T-helper 2 cell treated with Interferon-gamma antibody and Interleukin-4, amounts not matched to agents 5 μg/mL and 100 μg/mL, for 36 hours (primary cell): ENCODE measurements at regions not wholly inside any gene's neighbourhood (a gene's known extent, or its start where the extent isn't known, plus 50 kb on each side); places are given as distances from the start of the nearest gene placed in this dataset.
"Not testable (repeated sequence)": the region's sequence is repeated elsewhere in the genome, so short reads cannot be mapped to it uniquely, and the experiment has no call there.

Experiments used
- DNase-seq: peaks from one replicate; pipeline ENCODE4 v3.0.0; 2021; ENCODE audit warnings: low spot score
- H3K27ac Mint-ChIP-seq: one replicate; pipeline ENCODE4 v1.8.0; 2021; ENCODE audit warnings: mild to moderate bottlenecking, mixed read lengths
- H3K27me3 Mint-ChIP-seq: one replicate; pipeline ENCODE4 v1.8.0; 2021; ENCODE audit warnings: low read depth, mixed read lengths
- H3K36me3 Mint-ChIP-seq: one replicate; pipeline ENCODE4 v1.8.0; 2021; ENCODE audit warnings: low read depth, mixed read lengths
- H3K4me1 Mint-ChIP-seq: one replicate; pipeline ENCODE4 v1.8.0; 2021; ENCODE audit warnings: low read depth, mixed read lengths
- H3K4me3 Mint-ChIP-seq: one replicate; pipeline ENCODE4 v1.8.0; 2022; ENCODE audit warnings: mild to moderate bottlenecking, moderate library complexity, mixed read lengths
- H3K9me3 Mint-ChIP-seq: one replicate; pipeline ENCODE4 v1.8.0; 2021; ENCODE audit warnings: mixed read lengths

DNA sequence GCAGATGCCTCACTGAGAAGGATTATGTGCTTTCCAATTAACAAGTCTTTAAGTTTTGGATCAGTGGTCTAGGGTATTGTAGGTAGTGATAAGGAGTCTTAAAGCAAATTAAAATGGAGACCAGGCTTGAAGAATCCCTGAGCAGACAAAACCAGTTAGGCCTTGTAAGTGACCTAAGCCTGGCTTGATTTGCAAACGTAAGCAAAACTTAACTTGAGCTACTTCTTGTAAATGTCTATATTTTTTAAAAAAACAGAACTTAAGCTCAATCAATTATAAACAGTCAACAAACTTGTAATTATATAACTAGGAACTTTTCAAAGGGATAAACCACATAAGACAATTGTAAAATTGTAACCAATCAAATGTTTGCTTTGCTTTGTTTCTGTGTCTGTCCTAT, 72.7 kb upstream of the NALF2 start:
- no peak overlapping the region for H3K27ac Mint-ChIP-seq
- peaks cover 2% of the 10 kb centered on the region for H3K27me3 Mint-ChIP-seq
- no peaks in the 10 kb centered on the region for H3K4me1 Mint-ChIP-seq
- no peak for DNase-seq
- no peak overlapping the region for H3K4me3 Mint-ChIP-seq
- no peaks in the 10 kb centered on the region for H3K9me3 Mint-ChIP-seq
- H3K36me3 Mint-ChIP-seq = no peaks in the 10 kb centered on the region

DNA sequence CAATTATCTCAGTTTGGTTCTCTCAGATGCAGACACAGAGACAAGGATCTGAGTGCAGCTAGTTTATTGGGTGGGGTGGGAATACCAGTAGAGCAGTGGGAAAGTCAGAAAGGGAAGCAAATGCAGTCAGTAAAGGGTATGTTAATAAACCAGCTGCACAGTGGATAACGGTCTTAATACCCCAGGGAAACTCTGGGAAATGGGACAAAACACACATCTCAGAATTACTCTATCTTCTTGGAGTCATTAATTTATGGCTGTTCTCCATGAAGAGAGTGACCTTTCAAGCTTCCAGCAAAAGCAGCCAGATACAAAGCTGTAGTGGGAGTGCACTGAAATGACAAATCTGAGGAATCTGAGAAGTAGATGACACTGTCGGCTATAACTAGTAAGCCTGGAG, 73.3 kb upstream of the NALF2 start:
- H3K27me3 Mint-ChIP-seq = peaks cover 2% of the 10 kb centered on the region
- no peaks in the 10 kb centered on the region for H3K4me1 Mint-ChIP-seq
- H3K27ac Mint-ChIP-seq = no peak overlapping the region
- no peaks in the 10 kb centered on the region for H3K9me3 Mint-ChIP-seq
- H3K36me3 Mint-ChIP-seq = no peaks in the 10 kb centered on the region
- no peak overlapping the region for H3K4me3 Mint-ChIP-seq
- DNase-seq = no peak

DNA sequence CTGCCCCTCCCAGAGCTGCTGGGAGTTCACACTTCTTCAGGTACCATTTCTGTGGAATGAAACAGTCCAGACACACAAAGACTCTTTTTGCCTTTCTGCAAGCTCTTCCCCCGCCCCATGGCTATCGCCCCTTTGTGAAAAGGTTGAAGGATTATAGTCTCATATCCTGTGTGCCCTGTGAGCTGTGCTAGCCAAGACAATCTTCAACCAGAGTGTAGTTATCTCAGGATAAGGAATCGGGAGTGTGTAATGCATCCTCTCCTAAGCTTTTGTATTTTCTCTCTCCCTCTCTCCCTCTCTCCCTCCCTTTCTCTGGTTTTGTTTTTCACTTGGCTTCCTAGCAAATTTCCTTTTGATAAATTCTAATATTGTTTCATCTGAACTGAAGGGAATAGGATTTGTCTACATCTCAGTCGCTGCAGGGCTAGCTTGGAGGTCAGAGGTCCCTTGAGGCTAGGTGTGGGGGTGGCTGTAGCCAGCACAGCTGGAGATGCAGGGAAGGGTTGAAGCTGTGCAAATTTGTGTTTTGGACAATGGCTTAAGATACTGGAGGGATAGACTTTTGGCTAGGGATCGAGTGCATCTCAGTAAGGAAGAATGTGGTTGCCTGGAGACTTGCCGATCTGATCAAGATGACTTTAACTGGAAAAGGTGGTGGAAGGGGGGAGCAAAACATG, 74.6 kb upstream of the NALF2 start:
- no peak for DNase-seq
- H3K9me3 Mint-ChIP-seq = no peaks in the 10 kb centered on the region
- H3K27me3 Mint-ChIP-seq = peaks cover 2% of the 10 kb centered on the region
- H3K4me1 Mint-ChIP-seq = no peaks in the 10 kb centered on the region
- no peak overlapping the region for H3K27ac Mint-ChIP-seq
- H3K4me3 Mint-ChIP-seq = no peak overlapping the region
- no peaks in the 10 kb centered on the region for H3K36me3 Mint-ChIP-seq

DNA sequence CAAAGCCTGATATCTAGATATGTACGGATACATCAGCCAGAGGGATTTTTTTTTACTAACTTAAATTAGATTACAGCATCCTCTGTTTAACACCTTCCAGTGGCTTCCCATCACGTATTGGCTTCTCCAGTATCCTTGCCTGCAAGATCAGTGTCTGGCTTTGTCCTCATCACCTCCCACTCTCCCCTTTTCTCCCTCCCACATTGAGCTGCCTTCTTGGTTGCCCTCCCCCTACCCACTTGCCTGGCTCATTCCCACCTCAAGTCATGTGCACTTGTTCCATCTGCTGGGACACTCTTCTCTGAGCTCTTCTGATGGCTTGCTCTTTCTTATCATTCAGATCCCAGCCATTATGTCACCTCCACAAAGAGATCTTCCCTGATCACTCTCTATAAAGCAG, 75.9 kb upstream of the NALF2 start:
- no peak for DNase-seq
- H3K4me1 Mint-ChIP-seq = no peaks in the 10 kb centered on the region
- H3K9me3 Mint-ChIP-seq = no peaks in the 10 kb centered on the region
- H3K4me3 Mint-ChIP-seq = no peak overlapping the region
- no peaks in the 10 kb centered on the region for H3K36me3 Mint-ChIP-seq
- H3K27me3 Mint-ChIP-seq = peaks cover 2% of the 10 kb centered on the region
- H3K27ac Mint-ChIP-seq = no peak overlapping the region

DNA sequence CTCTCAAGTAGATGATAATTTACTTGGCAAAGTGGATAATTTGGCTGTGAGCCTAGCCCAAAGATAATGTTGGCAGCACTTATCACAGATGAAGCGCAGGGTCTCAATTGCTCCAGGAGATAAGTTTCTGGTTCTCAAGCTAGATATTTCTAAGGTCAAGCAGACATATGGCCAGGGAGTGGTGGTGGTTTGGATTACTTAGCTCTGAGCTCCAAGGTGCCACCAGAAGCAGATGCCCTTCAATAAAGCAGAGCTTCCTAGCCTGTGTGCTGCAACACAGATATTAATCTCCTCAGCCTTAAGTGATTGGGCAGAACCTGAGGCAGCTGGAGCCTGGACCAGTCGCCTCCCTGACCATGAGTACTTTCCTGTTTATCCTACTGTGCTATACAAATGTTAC, 79.2 kb upstream of the NALF2 start:
- no peak overlapping the region for H3K4me3 Mint-ChIP-seq

DNA sequence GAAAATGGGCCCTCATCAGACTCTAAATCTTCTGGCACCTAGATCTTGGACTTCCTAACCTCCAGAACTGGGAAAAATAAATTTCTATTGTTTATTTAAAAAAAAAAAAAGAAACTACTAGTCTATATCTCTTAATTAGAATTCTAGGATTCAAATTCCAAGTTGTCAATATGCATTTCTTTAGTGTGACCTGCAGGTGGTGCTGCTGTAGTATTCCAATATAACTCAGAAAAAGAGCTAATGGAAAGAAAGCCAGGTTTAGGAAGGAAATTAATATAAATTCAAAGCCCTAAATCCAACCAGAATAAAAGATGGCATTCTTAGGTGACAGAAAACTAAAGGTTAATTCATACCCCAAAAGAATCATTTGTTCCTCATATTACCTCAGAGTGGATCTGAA, 80.0 kb upstream of the NALF2 start:
- Mint-ChIP-seq H3K4me3 (no peak overlapping the region), H3K4me1 (no peaks in the 10 kb centered on the region), H3K9me3 (no peaks in the 10 kb centered on the region), H3K27me3 (peaks cover 2% of the 10 kb centered on the region), H3K36me3 (no peaks in the 10 kb centered on the region), H3K27ac (no peak overlapping the region)
- DNase-seq = no peak

More for the DNA sequence above, 79.2 kb upstream of the NALF2 start:
- Mint-ChIP-seq H3K36me3 (no peaks in the 10 kb centered on the region), H3K4me1 (no peaks in the 10 kb centered on the region), H3K27me3 (peaks cover 2% of the 10 kb centered on the region), H3K9me3 (no peaks in the 10 kb centered on the region), H3K27ac (no peak overlapping the region)
- no peak for DNase-seq

DNA sequence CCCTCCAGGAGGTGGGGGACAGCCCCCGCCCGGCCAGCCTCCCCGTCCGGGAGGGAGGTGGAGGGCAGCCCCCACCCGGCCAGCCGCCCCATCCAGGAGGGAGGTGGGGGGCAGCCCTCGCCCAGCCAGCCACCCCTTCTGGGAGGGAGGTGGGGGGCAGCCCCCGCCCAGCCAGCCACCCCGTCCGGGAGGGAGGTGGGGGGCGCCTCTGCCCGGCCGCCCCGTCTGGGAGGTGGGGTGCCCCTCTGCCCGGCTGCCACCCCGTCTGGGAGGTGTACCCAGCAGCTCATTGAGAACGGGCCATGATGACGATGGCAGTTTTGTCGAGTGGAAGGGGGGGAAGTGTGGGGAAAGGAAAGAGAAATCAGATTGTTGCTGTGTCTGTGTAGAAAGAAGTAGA, 81.9 kb upstream of the NALF2 start:
- not testable (repeated sequence) for H3K36me3 Mint-ChIP-seq, DNase-seq, H3K27ac Mint-ChIP-seq, H3K27me3 Mint-ChIP-seq, H3K4me3 Mint-ChIP-seq, H3K4me1 Mint-ChIP-seq, H3K9me3 Mint-ChIP-seq

DNA sequence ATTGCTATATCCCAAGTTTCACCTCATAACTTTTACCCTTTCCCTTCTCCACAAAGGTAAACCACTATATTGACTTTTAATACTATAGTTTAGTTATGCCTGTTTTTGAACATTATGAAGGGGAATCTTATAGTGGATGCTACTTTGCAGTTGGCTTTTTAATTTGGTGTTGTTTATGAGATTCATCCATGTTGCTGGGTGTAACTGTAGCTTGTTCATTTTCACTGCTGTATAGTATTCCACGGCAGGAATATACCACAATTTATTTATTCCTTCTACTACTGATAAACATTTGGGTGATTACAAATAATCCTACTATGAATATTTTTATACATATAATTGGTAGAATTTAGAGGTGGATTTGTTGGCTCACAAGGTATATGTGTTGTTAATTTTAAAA, 88.4 kb upstream of the NALF2 start:
- DNase-seq = no peak
- Mint-ChIP-seq H3K27me3 (no peaks in the 10 kb centered on the region), H3K4me3 (no peak overlapping the region), H3K9me3 (no peaks in the 10 kb centered on the region), H3K36me3 (no peaks in the 10 kb centered on the region), H3K4me1 (no peaks in the 10 kb centered on the region), H3K27ac (no peak overlapping the region)

DNA sequence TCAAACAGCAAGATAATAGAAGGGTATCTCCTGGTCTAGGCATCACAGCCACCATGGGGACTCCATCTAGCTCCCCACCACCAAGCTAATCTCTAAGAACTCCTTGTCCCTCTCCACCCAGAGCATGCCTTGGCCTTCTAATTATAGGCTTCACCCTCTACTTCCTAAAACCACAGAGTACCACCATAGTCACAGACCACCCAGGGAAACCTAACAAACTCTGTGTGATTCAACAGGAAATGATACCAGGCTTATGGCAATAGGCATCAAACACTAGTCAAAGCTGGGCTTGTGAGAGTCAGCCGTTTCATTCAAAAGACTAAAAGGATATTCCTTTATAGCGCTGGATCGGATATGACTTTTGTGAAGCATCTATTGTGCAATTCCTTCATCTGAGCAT, 91.5 kb upstream of the NALF2 start:
- Mint-ChIP-seq H3K4me3 (no peak overlapping the region), H3K4me1 (no peaks in the 10 kb centered on the region), H3K36me3 (no peaks in the 10 kb centered on the region), H3K9me3 (no peaks in the 10 kb centered on the region), H3K27me3 (no peaks in the 10 kb centered on the region), H3K27ac (no peak overlapping the region)
- no peak for DNase-seq

DNA sequence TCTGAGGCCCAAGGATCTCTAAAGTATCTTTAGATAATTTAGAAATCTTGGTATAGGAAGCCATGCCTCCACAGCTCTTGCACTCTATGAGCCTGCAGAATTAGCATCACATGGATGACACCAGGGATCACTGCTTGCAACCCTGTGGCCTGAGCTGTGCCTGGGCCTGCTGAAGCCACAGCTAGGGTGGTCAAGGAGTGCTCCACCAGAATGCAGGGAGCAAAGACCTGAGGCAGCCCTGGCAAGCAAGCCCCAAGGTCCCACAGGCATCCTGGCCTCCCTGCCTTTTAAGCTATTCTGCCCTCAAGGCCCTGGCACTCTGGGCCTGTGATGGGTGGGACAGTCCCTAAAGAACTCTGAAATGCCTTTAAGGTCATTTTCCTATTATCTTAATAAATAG, 105.2 kb upstream of the NALF2 start:
- no peaks in the 10 kb centered on the region for H3K4me1 Mint-ChIP-seq
- DNase-seq = no peak
- no peak overlapping the region for H3K27ac Mint-ChIP-seq
- no peak overlapping the region for H3K4me3 Mint-ChIP-seq
- no peaks in the 10 kb centered on the region for H3K27me3 Mint-ChIP-seq
- no peaks in the 10 kb centered on the region for H3K36me3 Mint-ChIP-seq
- no peaks in the 10 kb centered on the region for H3K9me3 Mint-ChIP-seq

DNA sequence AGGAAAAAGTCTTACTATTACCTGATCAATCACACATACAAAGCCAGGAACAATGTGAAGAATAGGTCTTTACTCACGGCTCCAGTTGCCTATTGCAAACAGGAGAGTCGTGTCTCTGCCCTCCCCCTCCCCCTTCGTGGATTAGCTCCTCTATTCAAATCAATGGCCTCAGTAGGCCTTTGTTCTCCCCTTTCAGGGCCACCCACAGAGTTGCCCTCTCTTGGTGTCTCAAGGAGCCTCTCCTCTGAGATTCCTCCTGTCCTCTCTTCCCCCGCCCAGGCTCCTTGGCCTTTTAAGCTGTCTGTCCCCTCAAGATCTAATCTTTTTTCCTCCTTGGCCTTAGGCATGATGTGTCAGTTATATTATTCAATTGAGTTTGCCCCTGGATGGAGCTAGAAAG, 107.2 kb upstream of the NALF2 start:
- no peaks in the 10 kb centered on the region for H3K9me3 Mint-ChIP-seq

DNA sequence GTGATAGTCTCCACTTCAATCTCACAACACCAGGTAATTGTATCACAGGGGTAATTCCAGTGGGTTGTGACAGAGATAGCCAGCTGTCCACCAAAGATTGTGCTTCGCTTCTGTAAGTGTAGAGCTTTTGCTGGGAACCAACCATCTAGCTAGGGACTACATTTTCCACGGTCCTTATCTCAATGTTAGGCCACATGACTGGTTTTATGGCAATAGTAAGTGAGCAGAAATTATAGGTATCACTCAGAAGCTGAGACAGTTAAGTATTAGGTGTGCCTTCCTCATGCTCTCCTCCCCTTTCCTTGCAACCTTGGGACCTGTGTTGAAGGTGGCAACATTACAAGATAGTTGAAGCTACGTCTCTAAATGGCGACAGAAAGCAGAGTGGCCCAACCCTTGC, 108.8 kb upstream of the NALF2 start:
- no peaks in the 10 kb centered on the region for H3K4me1 Mint-ChIP-seq
- no peaks in the 10 kb centered on the region for H3K9me3 Mint-ChIP-seq
- DNase-seq = no peak
- no peak overlapping the region for H3K4me3 Mint-ChIP-seq
- no peak overlapping the region for H3K27ac Mint-ChIP-seq
- H3K36me3 Mint-ChIP-seq = no peaks in the 10 kb centered on the region
- no peaks in the 10 kb centered on the region for H3K27me3 Mint-ChIP-seq

More for the DNA sequence above, 107.2 kb upstream of the NALF2 start:
- Mint-ChIP-seq H3K27me3 (no peaks in the 10 kb centered on the region), H3K27ac (no peak overlapping the region), H3K36me3 (no peaks in the 10 kb centered on the region), H3K4me3 (no peak overlapping the region), H3K4me1 (no peaks in the 10 kb centered on the region)
- DNase-seq = no peak

DNA sequence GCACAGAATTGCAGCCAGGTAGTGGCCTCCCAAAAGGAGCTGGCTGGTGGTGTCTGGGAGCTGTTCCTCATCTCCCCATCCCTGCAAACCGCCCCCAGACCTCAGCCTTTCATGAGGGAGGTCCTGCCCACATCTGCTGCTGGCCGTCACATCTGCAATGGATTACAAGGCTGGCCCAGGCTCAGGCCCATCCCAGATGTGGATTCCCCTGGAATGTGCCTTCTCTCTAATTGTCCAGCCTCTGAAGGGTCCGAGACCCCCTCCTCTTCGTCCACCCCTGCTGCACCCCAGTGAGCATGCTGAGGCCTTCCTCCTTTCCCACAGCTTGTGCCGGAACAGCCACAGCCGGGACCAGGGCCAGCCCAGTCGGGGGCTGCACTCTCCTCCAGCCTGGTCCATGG, 115.0 kb upstream of the NALF2 start:
- no peak for DNase-seq
- Mint-ChIP-seq H3K27me3 (no peaks in the 10 kb centered on the region), H3K27ac (no peak overlapping the region), H3K36me3 (no peaks in the 10 kb centered on the region), H3K9me3 (no peaks in the 10 kb centered on the region), H3K4me1 (no peaks in the 10 kb centered on the region), H3K4me3 (no peak overlapping the region)

DNA sequence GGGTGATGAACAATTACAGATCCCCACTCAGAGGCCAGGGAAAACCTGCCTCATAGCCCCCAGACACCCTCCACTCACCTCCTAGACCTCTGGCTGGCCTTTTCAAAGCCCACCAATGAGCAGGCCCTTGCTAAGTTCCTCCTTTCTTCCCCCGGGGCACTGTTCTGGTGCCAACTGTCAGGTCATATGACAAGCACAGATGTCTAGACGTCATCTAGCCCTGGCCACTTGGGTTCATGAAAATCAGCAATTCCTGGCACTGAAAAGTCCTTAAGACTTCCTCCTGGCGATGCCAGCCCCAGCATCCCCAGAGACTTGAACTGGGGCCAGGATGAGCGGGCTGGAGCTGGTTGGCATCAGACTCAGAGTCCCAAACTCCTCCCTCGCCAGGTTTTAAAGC, 115.6 kb upstream of the NALF2 start:
- Mint-ChIP-seq H3K27me3 (no peaks in the 10 kb centered on the region), H3K27ac (no peak overlapping the region), H3K4me3 (no peak overlapping the region), H3K4me1 (no peaks in the 10 kb centered on the region), H3K9me3 (no peaks in the 10 kb centered on the region), H3K36me3 (no peaks in the 10 kb centered on the region)
- no peak for DNase-seq
